SK-N-MC (cell line): ENCODE measurements at regions not wholly inside any gene's neighbourhood (a gene's known extent, or its start where the extent isn't known, plus 50 kb on each side); places are given as distances from the start of the nearest gene placed in this dataset.

Experiments used
- DNase-seq: peaks from one replicate; pipeline ENCODE4 v3.0.0-alpha.2; 2011; ENCODE audit warnings: low read depth, low spot score
- H3K27ac ChIP-seq: fragments of 200-600 bp; sonication (generic); 2 replicates; pipeline ENCODE4 v1.5.1; 2016; ENCODE audit warnings: mixed run types
- H3K36me3 ChIP-seq: fragments of 200-600 bp; sonication (generic); 2 replicates; pipeline ENCODE4 v1.6.1; 2017; ENCODE audit warnings: antibody characterized with exemption, low read length, mixed read lengths; ENCODE audit not compliant: insufficient read depth
- H3K4me3 ChIP-seq: fragments of 200-600 bp; sonication (generic); 2 replicates; pipeline ENCODE4 v1.5.1; 2016
- H3K9ac ChIP-seq: fragments of 200-600 bp; sonication (generic); 2 replicates; pipeline ENCODE4 v1.8.0; 2017; ENCODE audit warnings: mixed run types, mixed read lengths; ENCODE audit not compliant: insufficient read length
- H3K9me3 ChIP-seq: fragments of 200-600 bp; sonication (generic); 2 replicates; pipeline ENCODE4 v1.6.1; 2017; ENCODE audit warnings: low read depth, mild to moderate bottlenecking, antibody characterized with exemption, low read length, moderate library complexity, mixed read lengths
- EZH2 ChIP-seq: fragments of 200-600 bp; sonication (generic); IDR thresholded peaks from one replicate; pipeline ENCODE4 v1.6.1; 2017; ENCODE audit warnings: antibody characterized with exemption
- FOXP2 ChIP-seq: optimal IDR thresholded peaks from 2 replicates; pipeline ENCODE3; 2011; ENCODE audit warnings: mild to moderate bottlenecking, moderate library complexity; ENCODE audit not compliant: insufficient read depth; ENCODE audit errors: extremely low read length, control extremely low read depth
- POLR2AphosphoS5 ChIP-seq: IDR thresholded peaks from 2 replicates; pipeline ENCODE4 v1.6.1; 2012; ENCODE audit warnings: mild to moderate bottlenecking, low read depth, low read length, borderline replicate concordance

GRCh38 chr5:60521376-60522291 lies 178.3 kb downstream of the DEPDC1B start:
- H3K9me3 ChIP-seq: no peaks in the 10 kb centered on the region
- TF ChIP-seq FOXP2: no peak
- no peak for TF ChIP-seq POLR2AphosphoS5
- TF ChIP-seq EZH2: no peak
- DNase-seq: no peak
- no peak overlapping the region for H3K4me3 ChIP-seq
- no peaks in the 10 kb centered on the region for H3K36me3 ChIP-seq
- H3K27ac ChIP-seq: no peak overlapping the region
- no peak overlapping the region for H3K9ac ChIP-seq

DNA sequence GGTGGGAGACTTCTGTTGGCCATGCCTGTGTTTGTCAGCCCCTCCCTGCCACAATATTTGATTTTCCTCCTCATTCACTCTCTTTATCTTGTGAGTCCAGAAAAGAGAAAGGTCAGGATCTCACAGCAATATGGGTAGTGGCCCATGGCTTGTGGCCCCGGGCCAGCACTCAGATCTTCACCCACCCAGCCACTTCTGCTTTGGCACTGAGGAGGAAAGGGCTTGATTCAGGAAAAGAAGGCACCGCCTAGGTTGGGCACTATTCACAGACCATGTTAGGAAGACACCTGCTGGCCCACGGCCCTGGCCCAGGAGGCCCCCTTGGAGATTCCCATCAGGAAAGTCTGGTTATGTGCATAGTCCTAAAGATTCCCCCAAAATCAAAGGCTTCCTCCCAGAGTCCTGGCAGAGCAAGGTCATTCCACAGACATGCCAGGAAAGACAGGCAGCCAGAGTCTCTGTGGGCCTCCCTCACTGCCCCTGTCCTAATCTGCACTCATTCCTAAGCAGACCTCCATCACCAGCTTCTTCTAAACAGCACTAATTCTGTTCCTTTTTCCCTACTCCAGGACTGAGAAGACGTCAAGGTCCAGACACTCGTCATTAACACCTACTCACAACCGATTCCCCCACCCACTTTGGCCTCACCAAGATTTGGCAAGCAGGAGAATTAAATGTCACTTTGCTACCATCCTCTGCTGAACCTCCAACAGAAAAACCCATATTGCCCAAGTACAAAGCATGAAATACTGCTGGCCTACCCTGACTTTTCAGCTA lies 179.3 kb downstream of the DEPDC1B start:
- TF ChIP-seq FOXP2: no peak
- TF ChIP-seq POLR2AphosphoS5: no peak
- TF ChIP-seq EZH2: no peak
- H3K27ac ChIP-seq: no peak overlapping the region
- no peak overlapping the region for H3K9ac ChIP-seq
- H3K36me3 ChIP-seq: no peaks in the 10 kb centered on the region
- no peak for DNase-seq
- no peak overlapping the region for H3K4me3 ChIP-seq
- no peaks in the 10 kb centered on the region for H3K9me3 ChIP-seq

GRCh38 chr5:60519372-60519771 lies 180.6 kb downstream of the DEPDC1B start:
- no peak overlapping the region for H3K9ac ChIP-seq
- H3K9me3 ChIP-seq: no peaks in the 10 kb centered on the region
- DNase-seq: no peak
- TF ChIP-seq EZH2 (no peak), FOXP2 (no peak), POLR2AphosphoS5 (no peak)
- H3K4me3 ChIP-seq: no peak overlapping the region
- H3K36me3 ChIP-seq: no peaks in the 10 kb centered on the region
- no peak overlapping the region for H3K27ac ChIP-seq

DNA sequence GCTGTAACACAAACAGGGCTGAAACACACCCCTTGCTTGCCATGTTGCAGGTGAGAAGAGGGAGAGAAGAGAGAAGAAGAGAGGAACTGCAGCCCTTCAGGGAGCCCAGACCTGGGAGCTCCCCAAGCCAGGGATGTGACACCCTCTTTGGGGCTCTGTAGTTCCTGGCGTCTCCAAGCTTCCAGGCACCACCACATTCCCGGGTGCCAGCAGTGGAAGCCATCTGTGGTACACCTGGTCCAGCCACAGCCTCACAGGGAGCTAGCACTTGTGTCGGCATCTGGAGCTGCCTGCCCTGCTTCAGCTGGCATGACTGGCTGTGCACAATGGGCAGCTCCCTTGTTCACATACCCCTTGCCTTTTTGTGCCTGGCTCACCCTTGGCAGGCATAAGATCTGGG lies 182.1 kb downstream of the DEPDC1B start:
- TF ChIP-seq EZH2 (no peak), FOXP2 (no peak), POLR2AphosphoS5 (no peak)
- no peak for DNase-seq
- no peak overlapping the region for H3K9ac ChIP-seq
- no peaks in the 10 kb centered on the region for H3K9me3 ChIP-seq
- no peak overlapping the region for H3K27ac ChIP-seq
- H3K4me3 ChIP-seq: no peak overlapping the region
- no peaks in the 10 kb centered on the region for H3K36me3 ChIP-seq

GRCh38 chr5:60517094-60517694 lies 182.8 kb downstream of the DEPDC1B start:
- Histone ChIP-seq H3K4me3 (no peak overlapping the region), H3K9ac (no peak overlapping the region), H3K27ac (no peak overlapping the region), H3K9me3 (no peaks in the 10 kb centered on the region), H3K36me3 (no peaks in the 10 kb centered on the region)
- TF ChIP-seq FOXP2 (no peak), POLR2AphosphoS5 (no peak), EZH2 (no peak)
- DNase-seq: no peak

DNA sequence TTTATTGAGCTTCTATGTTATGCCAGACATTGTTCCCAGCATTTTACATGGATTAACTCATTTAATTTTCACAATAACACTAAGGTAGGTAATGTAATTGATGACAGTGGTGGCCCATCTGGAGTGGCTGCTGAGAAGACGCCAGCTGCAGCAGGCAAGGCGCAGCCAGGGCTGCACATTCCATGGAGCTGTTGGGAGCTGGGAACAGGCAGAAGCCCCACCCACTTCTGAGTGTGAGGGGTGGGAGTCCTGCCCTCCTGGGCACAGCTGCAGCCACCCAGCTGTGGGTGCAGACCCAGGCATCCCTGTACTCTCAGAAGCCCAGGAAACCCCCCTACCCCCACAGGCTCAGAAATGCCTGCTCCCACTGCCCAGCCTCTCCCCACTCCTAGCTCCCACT lies 183.3 kb downstream of the DEPDC1B start:
- Histone ChIP-seq H3K9me3 (no peaks in the 10 kb centered on the region), H3K27ac (no peak overlapping the region), H3K36me3 (no peaks in the 10 kb centered on the region), H3K4me3 (no peak overlapping the region), H3K9ac (no peak overlapping the region)
- no peak for DNase-seq
- TF ChIP-seq FOXP2 (no peak), EZH2 (no peak), POLR2AphosphoS5 (no peak)

DNA sequence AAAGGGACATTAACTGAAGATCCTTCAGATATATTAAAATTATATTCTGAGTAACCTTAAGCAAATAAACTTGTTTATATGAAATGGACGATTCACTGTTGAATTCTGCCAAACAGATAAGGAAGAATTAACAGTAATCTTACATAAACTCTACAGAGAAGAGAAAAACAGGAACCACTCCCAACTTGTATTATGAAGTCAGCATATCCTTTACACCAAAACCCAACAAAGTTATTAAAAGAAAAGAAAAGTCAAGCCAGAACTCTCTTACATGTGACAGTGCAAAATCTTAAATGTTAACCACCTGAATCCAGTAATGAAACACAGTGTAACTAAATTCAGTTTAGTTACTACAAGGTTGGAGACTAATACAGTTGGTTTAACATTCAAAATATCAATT lies 185.8 kb downstream of the DEPDC1B start:
- DNase-seq: no peak
- Histone ChIP-seq H3K27ac (no peak overlapping the region), H3K36me3 (no peaks in the 10 kb centered on the region), H3K9ac (no peak overlapping the region), H3K4me3 (no peak overlapping the region), H3K9me3 (no peaks in the 10 kb centered on the region)
- TF ChIP-seq POLR2AphosphoS5 (no peak), FOXP2 (no peak), EZH2 (no peak)

GRCh38 chr5:60512117-60512516 lies 187.8 kb downstream of the DEPDC1B start:
- DNase-seq: no peak
- H3K36me3 ChIP-seq: no peaks in the 10 kb centered on the region
- no peak overlapping the region for H3K9ac ChIP-seq
- no peak overlapping the region for H3K27ac ChIP-seq
- no peak for TF ChIP-seq POLR2AphosphoS5
- no peak for TF ChIP-seq EZH2
- no peak for TF ChIP-seq FOXP2
- H3K9me3 ChIP-seq: no peaks in the 10 kb centered on the region
- H3K4me3 ChIP-seq: no peak overlapping the region
